WTC11 (cell line): ENCODE measurements at regions not wholly inside any gene's neighbourhood (a gene's known extent, or its start where the extent isn't known, plus 50 kb on each side); places are given as distances from the start of the nearest gene placed in this dataset.

Source experiments
- ATAC-seq: fragments of 200-7000 bp; cut with Tn5 transposase; 2 replicates; pipeline ENCODE4 v1.10.0; 2021; ENCODE audit warnings: mild to moderate bottlenecking, moderate library complexity
- CTCF ChIA-PET: fragments of 300-600 bp; sonication (Branson Sonifier 250); formaldehyde crosslinking; loops from one replicate; lab custom pipeline; 2021; ENCODE audit warnings: antibody characterized with exemption; lab: Charles Lee
- POLR2A ChIA-PET: fragments of 350-600 bp; sonication (Branson Sonifier 250); formaldehyde crosslinking; loops from one replicate; lab custom pipeline; 2021; ENCODE audit warnings: antibody characterized with exemption; lab: Charles Lee
- DNase-seq: peaks from one replicate; pipeline ENCODE4 v3.0.0; 2021; ENCODE audit warnings: low spot score
- H3K27ac Mint-ChIP-seq: 2 replicates; pipeline ENCODE4 v1.8.0; 2021; ENCODE audit warnings: mixed read lengths
- H3K27me3 Mint-ChIP-seq: 2 replicates; pipeline ENCODE4 v1.8.0; 2021; ENCODE audit warnings: low read depth, mild to moderate bottlenecking, moderate library complexity, mixed read lengths
- H3K36me3 Mint-ChIP-seq: 2 replicates; pipeline ENCODE4 v1.8.0; 2021; ENCODE audit warnings: mixed read lengths
- H3K4me1 Mint-ChIP-seq: 2 replicates; pipeline ENCODE4 v1.8.0; 2022; ENCODE audit warnings: mixed read lengths
- H3K4me3 Mint-ChIP-seq: 2 replicates; pipeline ENCODE4 v1.8.0; 2021; ENCODE audit warnings: mild to moderate bottlenecking, moderate library complexity, mixed read lengths
- H3K9me3 Mint-ChIP-seq: 2 replicates; pipeline ENCODE4 v1.8.0; 2021; ENCODE audit warnings: mixed read lengths
- ATF1 ChIP-seq: sonication (generic); formaldehyde crosslinking; IDR thresholded peaks from 2 replicates; pipeline ENCODE4 v1.8.1; 2023; ENCODE audit warnings: mild to moderate bottlenecking, moderate library complexity, missing genetic modification reagents
- E2F4 ChIP-seq: sonication (generic); formaldehyde crosslinking; IDR thresholded peaks from 2 replicates; pipeline ENCODE4 v1.8.1; 2022; ENCODE audit warnings: low read depth, mild to moderate bottlenecking, moderate library complexity, missing genetic modification reagents, borderline replicate concordance
- ERG ChIP-seq: fragments of 250-450 bp; sonication (Bioruptor Pico); IDR thresholded peaks from 2 replicates; pipeline ENCODE4 v1.8.0; 2021; ENCODE audit warnings: mild to moderate bottlenecking
- FOXJ3 ChIP-seq: sonication (generic); formaldehyde crosslinking; IDR thresholded peaks from 2 replicates; pipeline ENCODE4 v1.9.0; 2021; ENCODE audit warnings: missing genetic modification reagents, mild to moderate bottlenecking, borderline replicate concordance
- FOXP1 ChIP-seq: sonication (generic); formaldehyde crosslinking; IDR thresholded peaks from 2 replicates; pipeline ENCODE4 v1.8.0; 2022; ENCODE audit warnings: missing genetic modification reagents, mild to moderate bottlenecking, moderate library complexity, borderline replicate concordance
- FOXP4 ChIP-seq: sonication (generic); formaldehyde crosslinking; IDR thresholded peaks from 2 replicates; pipeline ENCODE4 v1.8.0; 2022; ENCODE audit warnings: mild to moderate bottlenecking, missing genetic modification reagents
- GRHL2 ChIP-seq: fragments of 250-450 bp; sonication (Bioruptor Pico); IDR thresholded peaks from 2 replicates; pipeline ENCODE4 v1.8.0; 2022; ENCODE audit warnings: mild to moderate bottlenecking, moderate library complexity; ENCODE audit not compliant: insufficient replicate concordance, severe bottlenecking
- IRF2 ChIP-seq: sonication (generic); formaldehyde crosslinking; IDR thresholded peaks from 2 replicates; pipeline ENCODE4 v1.8.0; 2022; ENCODE audit warnings: low read depth, missing genetic modification reagents, borderline replicate concordance
- JUN ChIP-seq: sonication (generic); formaldehyde crosslinking; IDR thresholded peaks from 2 replicates; pipeline ENCODE4 v1.8.0; 2023; ENCODE audit warnings: mild to moderate bottlenecking, missing genetic modification reagents
- MXD4 ChIP-seq: fragments of 250-450 bp; sonication (Bioruptor Pico); IDR thresholded peaks from 2 replicates; pipeline ENCODE4 v1.8.0; 2021; ENCODE audit warnings: mild to moderate bottlenecking, moderate library complexity, borderline replicate concordance
- MYBL2 ChIP-seq: sonication (generic); formaldehyde crosslinking; IDR thresholded peaks from 2 replicates; pipeline ENCODE4 v1.8.1; 2023; ENCODE audit warnings: mild to moderate bottlenecking, moderate library complexity, missing genetic modification reagents
- SMAD3 ChIP-seq: sonication (generic); formaldehyde crosslinking; IDR thresholded peaks from 2 replicates; pipeline ENCODE4 v1.8.0; 2022; ENCODE audit warnings: missing genetic modification reagents, mild to moderate bottlenecking, borderline replicate concordance
- ZMAT4 ChIP-seq: fragments of 250-450 bp; sonication (Bioruptor Pico); IDR thresholded peaks from 2 replicates; pipeline ENCODE4 v1.9.0; 2021; ENCODE audit warnings: mild to moderate bottlenecking
- ZNF121 ChIP-seq: sonication (generic); formaldehyde crosslinking; IDR thresholded peaks from 2 replicates; pipeline ENCODE4 v1.8.0; 2023; ENCODE audit warnings: missing genetic modification reagents
- ZNF317 ChIP-seq: sonication (generic); formaldehyde crosslinking; IDR thresholded peaks from 2 replicates; pipeline ENCODE4 v1.8.1; 2023; ENCODE audit warnings: low read depth, mild to moderate bottlenecking, moderate library complexity, missing genetic modification reagents, borderline replicate concordance
- ZNF416 ChIP-seq: fragments of 250-450 bp; sonication (Bioruptor Pico); IDR thresholded peaks from 2 replicates; pipeline ENCODE4 v1.9.0; 2021; ENCODE audit warnings: mild to moderate bottlenecking, inconsistent platforms
- TF ChIP-seq, protein P1 (sequence below): sonication (generic); formaldehyde crosslinking; IDR thresholded peaks from 2 replicates; pipeline ENCODE4 v1.8.1; 2023; ENCODE audit warnings: mild to moderate bottlenecking, moderate library complexity, missing genetic modification reagents
- TF ChIP-seq, protein P2 (sequence below): sonication (generic); formaldehyde crosslinking; IDR thresholded peaks from 2 replicates; pipeline ENCODE4 v1.8.0; 2023; ENCODE audit warnings: missing genetic modification reagents
- TF ChIP-seq, protein P3 (sequence below): fragments of 250-450 bp; sonication (Bioruptor Pico); IDR thresholded peaks from 2 replicates; pipeline ENCODE4 v1.9.0; 2021; ENCODE audit warnings: mild to moderate bottlenecking, borderline replicate concordance
- TF ChIP-seq, protein P4 (sequence below): sonication (generic); formaldehyde crosslinking; IDR thresholded peaks from 2 replicates; pipeline ENCODE4 v1.8.1; 2022; ENCODE audit warnings: low read depth, missing genetic modification reagents, borderline replicate concordance

DNA sequence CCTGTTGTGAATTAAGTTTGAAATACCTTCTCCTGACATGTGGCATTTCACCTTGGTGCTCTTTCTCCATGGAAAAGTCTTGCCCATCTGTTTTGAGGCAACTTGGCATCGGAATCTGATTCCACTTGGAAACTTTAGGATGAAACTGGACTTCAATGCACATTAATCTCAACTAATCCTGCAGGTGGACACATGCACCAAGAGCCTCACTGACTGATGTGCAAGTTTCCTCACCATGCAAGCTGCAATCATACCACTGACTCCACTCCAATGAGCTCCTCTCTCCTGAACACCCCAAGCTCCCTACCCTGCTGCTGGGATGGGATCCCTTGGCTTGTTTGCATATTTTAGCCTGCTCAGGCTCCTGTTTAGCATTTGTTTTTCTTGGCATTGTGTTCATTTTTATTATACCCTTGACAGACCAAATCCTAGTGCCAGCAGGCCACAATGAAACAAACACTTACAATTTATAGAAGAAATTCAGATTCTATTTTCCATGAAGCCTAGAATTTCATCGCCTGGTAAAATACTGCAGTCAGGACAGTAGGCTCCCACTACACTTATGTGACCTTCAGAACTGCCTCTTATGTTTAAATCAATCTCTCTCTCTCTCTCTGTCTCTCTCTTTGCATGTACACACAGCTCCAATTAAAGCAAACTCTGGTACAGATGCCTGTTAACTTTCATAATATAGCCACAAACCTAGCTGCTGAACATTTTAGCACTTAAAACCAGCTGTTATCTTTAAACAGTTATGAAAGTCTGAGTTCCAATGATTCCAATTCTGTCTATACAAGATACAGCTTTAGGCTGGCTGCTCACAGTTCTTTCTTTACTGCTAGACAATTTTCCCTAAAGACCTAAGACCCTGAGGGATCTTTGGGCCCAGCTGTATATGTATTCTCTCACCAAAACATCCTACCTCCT, 141.5 kb downstream of the OSR1 start (continued):
- TF ChIP-seq, protein P1, sequence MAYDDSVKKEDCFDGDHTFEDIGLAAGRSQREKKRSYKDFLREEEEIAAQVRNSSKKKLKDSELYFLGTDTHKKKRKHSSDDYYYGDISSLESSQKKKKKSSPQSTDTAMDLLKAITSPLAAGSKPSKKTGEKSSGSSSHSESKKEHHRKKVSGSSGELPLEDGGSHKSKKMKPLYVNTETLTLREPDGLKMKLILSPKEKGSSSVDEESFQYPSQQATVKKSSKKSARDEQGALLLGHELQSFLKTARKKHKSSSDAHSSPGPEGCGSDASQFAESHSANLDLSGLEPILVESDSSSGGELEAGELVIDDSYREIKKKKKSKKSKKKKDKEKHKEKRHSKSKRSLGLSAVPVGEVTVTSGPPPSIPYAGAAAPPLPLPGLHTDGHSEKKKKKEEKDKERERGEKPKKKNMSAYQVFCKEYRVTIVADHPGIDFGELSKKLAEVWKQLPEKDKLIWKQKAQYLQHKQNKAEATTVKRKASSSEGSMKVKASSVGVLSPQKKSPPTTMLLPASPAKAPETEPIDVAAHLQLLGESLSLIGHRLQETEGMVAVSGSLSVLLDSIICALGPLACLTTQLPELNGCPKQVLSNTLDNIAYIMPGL (CRISPR knock-in tag): no peak
- TF ChIP-seq ERG (CRISPR knock-in tag) (no peak), ZNF317 (CRISPR knock-in tag) (no peak), ZMAT4 (CRISPR knock-in tag) (no peak), GRHL2 (CRISPR knock-in tag) (no peak), MXD4 (no peak), FOXP1 (CRISPR knock-in tag) (no peak), E2F4 (CRISPR knock-in tag) (no peak), FOXP4 (CRISPR knock-in tag) (no peak)
- TF ChIP-seq, protein P2, sequence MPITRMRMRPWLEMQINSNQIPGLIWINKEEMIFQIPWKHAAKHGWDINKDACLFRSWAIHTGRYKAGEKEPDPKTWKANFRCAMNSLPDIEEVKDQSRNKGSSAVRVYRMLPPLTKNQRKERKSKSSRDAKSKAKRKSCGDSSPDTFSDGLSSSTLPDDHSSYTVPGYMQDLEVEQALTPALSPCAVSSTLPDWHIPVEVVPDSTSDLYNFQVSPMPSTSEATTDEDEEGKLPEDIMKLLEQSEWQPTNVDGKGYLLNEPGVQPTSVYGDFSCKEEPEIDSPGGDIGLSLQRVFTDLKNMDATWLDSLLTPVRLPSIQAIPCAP: no peak

GRCh38 chr2:19216238-19216637, 142.2 kb downstream of the OSR1 start:
- Mint-ChIP-seq H3K9me3 (peaks cover 1% of the 10 kb centered on the region; the same call in 1 of the 2 replicates), H3K27ac (no peak overlapping the region), H3K36me3 (no peaks in the 10 kb centered on the region), H3K27me3 (no peaks in the 10 kb centered on the region), H3K4me3 (no peak overlapping the region), H3K4me1 (peaks cover 10% of the 10 kb centered on the region)
- CTCF ChIA-PET: no interaction called here
- POLR2A ChIA-PET: no interaction called here
- ATAC-seq (no peak), DNase-seq (no peak)
- no peak for TF ChIP-seq JUN (CRISPR knock-in tag)
- TF ChIP-seq MXD4: no peak
- TF ChIP-seq ATF1: no peak
- TF ChIP-seq, protein P3, sequence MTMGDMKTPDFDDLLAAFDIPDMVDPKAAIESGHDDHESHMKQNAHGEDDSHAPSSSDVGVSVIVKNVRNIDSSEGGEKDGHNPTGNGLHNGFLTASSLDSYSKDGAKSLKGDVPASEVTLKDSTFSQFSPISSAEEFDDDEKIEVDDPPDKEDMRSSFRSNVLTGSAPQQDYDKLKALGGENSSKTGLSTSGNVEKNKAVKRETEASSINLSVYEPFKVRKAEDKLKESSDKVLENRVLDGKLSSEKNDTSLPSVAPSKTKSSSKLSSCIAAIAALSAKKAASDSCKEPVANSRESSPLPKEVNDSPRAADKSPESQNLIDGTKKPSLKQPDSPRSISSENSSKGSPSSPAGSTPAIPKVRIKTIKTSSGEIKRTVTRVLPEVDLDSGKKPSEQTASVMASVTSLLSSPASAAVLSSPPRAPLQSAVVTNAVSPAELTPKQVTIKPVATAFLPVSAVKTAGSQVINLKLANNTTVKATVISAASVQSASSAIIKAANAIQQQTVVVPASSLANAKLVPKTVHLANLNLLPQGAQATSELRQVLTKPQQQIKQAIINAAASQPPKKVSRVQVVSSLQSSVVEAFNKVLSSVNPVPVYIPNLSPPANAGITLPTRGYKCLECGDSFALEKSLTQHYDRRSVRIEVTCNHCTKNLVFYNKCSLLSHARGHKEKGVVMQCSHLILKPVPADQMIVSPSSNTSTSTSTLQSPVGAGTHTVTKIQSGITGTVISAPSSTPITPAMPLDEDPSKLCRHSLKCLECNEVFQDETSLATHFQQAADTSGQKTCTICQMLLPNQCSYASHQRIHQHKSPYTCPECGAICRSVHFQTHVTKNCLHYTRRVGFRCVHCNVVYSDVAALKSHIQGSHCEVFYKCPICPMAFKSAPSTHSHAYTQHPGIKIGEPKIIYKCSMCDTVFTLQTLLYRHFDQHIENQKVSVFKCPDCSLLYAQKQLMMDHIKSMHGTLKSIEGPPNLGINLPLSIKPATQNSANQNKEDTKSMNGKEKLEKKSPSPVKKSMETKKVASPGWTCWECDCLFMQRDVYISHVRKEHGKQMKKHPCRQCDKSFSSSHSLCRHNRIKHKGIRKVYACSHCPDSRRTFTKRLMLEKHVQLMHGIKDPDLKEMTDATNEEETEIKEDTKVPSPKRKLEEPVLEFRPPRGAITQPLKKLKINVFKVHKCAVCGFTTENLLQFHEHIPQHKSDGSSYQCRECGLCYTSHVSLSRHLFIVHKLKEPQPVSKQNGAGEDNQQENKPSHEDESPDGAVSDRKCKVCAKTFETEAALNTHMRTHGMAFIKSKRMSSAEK (CRISPR knock-in tag): no peak
- TF ChIP-seq IRF2 (CRISPR knock-in tag): no peak
- TF ChIP-seq, protein P4, sequence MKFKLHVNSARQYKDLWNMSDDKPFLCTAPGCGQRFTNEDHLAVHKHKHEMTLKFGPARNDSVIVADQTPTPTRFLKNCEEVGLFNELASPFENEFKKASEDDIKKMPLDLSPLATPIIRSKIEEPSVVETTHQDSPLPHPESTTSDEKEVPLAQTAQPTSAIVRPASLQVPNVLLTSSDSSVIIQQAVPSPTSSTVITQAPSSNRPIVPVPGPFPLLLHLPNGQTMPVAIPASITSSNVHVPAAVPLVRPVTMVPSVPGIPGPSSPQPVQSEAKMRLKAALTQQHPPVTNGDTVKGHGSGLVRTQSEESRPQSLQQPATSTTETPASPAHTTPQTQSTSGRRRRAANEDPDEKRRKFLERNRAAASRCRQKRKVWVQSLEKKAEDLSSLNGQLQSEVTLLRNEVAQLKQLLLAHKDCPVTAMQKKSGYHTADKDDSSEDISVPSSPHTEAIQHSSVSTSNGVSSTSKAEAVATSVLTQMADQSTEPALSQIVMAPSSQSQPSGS (CRISPR knock-in tag): no peak
- TF ChIP-seq SMAD3 (CRISPR knock-in tag): no peak
- TF ChIP-seq ZMAT4 (CRISPR knock-in tag): no peak
- TF ChIP-seq MYBL2 (CRISPR knock-in tag): no peak
- TF ChIP-seq ZNF416 (CRISPR knock-in tag): no peak
- TF ChIP-seq FOXJ3 (CRISPR knock-in tag): no peak
- TF ChIP-seq ZNF121 (CRISPR knock-in tag): no peak
